Right renal cortex interstitium (tissue), 3 donors: ENCODE measurements at regions not wholly inside any gene's neighbourhood (a gene's known extent, or its start where the extent isn't known, plus 50 kb on each side); places are given as distances from the start of the nearest gene placed in this dataset.
"Not testable (repeated sequence)": the region's sequence is repeated elsewhere in the genome, so short reads cannot be mapped to it uniquely, and the experiment has no call there.

ENCODE experiments used
- DNase-seq, 3 donors: peaks; one replicate each; pipeline ENCODE4 v3.0.0-alpha.2; 2013; ENCODE audit warnings: low read depth in 3 of 3, low spot score in 2 of 3

- DNase-seq = no peak
Observed at GRCh38 chrX:65610481-65610880, 57.0 kb upstream of the MSN start.

- no peak for DNase-seq
Observed at GRCh38 chrX:65610040-65610439, 57.4 kb upstream of the MSN start.

GRCh38 chrX:65609237-65609636, 58.2 kb upstream of the MSN start:
- DNase-seq = no peak

- no peak for DNase-seq
Observed at GRCh38 chrX:65608026-65608425, 59.4 kb upstream of the MSN start.

- no peak for DNase-seq
Observed at GRCh38 chrX:65607070-65607742, 60.2 kb upstream of the MSN start.

GRCh38 chrX:65602221-65602560, 65.3 kb upstream of the MSN start:
- no peak for DNase-seq

GRCh38 chrX:65601530-65602220, 65.8 kb upstream of the MSN start:
- peak in 1 of 3 donors; percentile 16 for DNase-seq

- DNase-seq = no peak
Observed at GRCh38 chrX:65601126-65601525, 66.3 kb upstream of the MSN start.

- DNase-seq = no peak
Observed at GRCh38 chrX:65600106-65600505, 65.5 kb upstream of the LAS1L start.

- DNase-seq = no peak
Observed at GRCh38 chrX:65598559-65599147, 64.1 kb upstream of the LAS1L start.

GRCh38 chrX:65596270-65597034, 61.9 kb upstream of the LAS1L start:
- DNase-seq = no peak

GRCh38 chrX:65595460-65595876, 60.9 kb upstream of the LAS1L start:
- peak; percentile 64 to 78 (median 73) for DNase-seq

- no peak for DNase-seq
Observed at GRCh38 chrX:65591206-65591605, 56.6 kb upstream of the LAS1L start.

GRCh38 chrX:65589304-65589703, 54.7 kb upstream of the LAS1L start:
- DNase-seq = no peak

GRCh38 chrX:65588795-65589194, 54.2 kb upstream of the LAS1L start:
- no peak for DNase-seq

- peak in 1 of 3 donors; percentile 10 for DNase-seq
Observed at GRCh38 chrX:65587616-65588526, 53.3 kb upstream of the LAS1L start.

- DNase-seq = no peak
Observed at GRCh38 chrX:65586491-65586890, 51.9 kb upstream of the LAS1L start.

GRCh38 chrX:65585226-65585625, 50.6 kb upstream of the LAS1L start:
- not testable (repeated sequence) for DNase-seq
